ENCODE measurements at regions not wholly inside any gene's neighbourhood (a gene's known extent, or its start where the extent isn't known, plus 50 kb on each side); places are given as distances from the start of the nearest gene placed in this dataset.

DNA sequence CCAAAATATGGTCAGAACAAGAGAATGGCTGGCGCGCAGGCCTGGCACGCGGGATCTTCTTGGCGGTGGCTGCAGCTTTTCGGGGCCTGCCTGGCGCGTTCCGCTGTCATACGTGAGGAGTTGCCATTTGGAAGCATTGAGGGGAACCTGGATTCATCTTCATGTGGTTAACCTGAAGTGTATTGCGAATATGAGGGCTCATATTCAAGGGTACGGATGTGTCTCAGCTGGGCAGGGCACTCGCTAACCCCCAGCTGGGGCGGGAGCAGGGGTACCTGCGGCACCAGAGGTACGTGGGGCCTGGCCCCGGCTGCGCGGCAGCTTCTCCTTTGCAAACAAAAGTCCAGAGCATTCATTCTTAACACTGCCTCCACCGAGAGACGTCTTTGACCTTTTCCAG, 605.6 kb downstream of the QKI start:
- no peaks in the 10 kb centered on the region for H3K9me2 ChIP-seq (replicated peaks; ENCODE audit: insufficient read depth, low read length)
- H3F3A ChIP-seq (ENCODE audit: insufficient read depth) = no peaks in the 10 kb centered on the region
- no peaks in the 10 kb centered on the region for H3K27me3 ChIP-seq (ENCODE audit: low read length)
- H2AFZ ChIP-seq (ENCODE audit: low read depth, low read length, severe bottlenecking) = no peak overlapping the region
- H4K20me1 ChIP-seq (ENCODE audit: low read depth, low read length) = no peaks in the 10 kb centered on the region
- no peak overlapping the region for H3K27ac ChIP-seq (ENCODE audit: low read depth, low read length)
- no peak overlapping the region for H3K9ac ChIP-seq (ENCODE audit: low read length)
- H3K79me2 ChIP-seq (ENCODE audit: insufficient read depth, low read length) = no peaks in the 10 kb centered on the region
- H3K9me3 ChIP-seq (ENCODE audit: insufficient read depth, low read length) = no peaks in the 10 kb centered on the region
- TF ChIP-seq, protein P1, sequence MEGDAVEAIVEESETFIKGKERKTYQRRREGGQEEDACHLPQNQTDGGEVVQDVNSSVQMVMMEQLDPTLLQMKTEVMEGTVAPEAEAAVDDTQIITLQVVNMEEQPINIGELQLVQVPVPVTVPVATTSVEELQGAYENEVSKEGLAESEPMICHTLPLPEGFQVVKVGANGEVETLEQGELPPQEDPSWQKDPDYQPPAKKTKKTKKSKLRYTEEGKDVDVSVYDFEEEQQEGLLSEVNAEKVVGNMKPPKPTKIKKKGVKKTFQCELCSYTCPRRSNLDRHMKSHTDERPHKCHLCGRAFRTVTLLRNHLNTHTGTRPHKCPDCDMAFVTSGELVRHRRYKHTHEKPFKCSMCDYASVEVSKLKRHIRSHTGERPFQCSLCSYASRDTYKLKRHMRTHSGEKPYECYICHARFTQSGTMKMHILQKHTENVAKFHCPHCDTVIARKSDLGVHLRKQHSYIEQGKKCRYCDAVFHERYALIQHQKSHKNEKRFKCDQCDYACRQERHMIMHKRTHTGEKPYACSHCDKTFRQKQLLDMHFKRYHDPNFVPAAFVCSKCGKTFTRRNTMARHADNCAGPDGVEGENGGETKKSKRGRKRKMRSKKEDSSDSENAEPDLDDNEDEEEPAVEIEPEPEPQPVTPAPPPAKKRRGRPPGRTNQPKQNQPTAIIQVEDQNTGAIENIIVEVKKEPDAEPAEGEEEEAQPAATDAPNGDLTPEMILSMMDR (IDR thresholded peaks at IDR 0.05; ENCODE audit: insufficient read depth, low read length, poor library complexity, severe bottlenecking) = no peak
- no peak for TF ChIP-seq EZH2phosphoT487 (conservative IDR thresholded peaks at IDR 0.05; ENCODE audit: low read length)
- H3K4me2 ChIP-seq (ENCODE audit: low read depth, low read length, poor library complexity, severe bottlenecking) = no peak overlapping the region
- H3K36me3 ChIP-seq (ENCODE audit: low read length) = no peaks in the 10 kb centered on the region
- H3K4me3 ChIP-seq (ENCODE audit: insufficient read depth, low read length, poor library complexity, severe bottlenecking) = no peak overlapping the region

DNA sequence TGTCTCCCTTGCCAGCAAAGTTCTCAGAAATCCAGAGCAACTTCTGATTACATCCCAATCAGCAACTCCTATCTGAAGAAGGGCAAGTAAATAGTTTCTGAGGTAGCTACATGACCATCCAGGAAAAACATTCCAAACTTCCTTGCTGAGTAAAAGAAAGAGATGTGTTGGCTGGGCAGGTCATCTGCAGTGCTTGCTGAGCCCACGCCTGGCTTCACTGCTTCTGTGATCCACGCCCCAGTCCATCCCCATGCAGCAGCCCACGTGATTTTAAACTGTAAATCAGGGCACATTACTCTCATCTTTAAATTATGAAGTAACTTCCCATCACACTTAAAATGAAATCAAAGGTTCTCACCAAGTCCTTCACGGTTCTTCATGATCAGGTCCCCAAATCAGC, 603.6 kb downstream of the QKI start:
- no peaks in the 10 kb centered on the region for H3K27me3 ChIP-seq (ENCODE audit: low read length)
- no peak overlapping the region for H3K9ac ChIP-seq (ENCODE audit: low read length)
- H3F3A ChIP-seq (ENCODE audit: insufficient read depth) = no peaks in the 10 kb centered on the region
- H3K9me2 ChIP-seq (replicated peaks; ENCODE audit: insufficient read depth, low read length) = no peaks in the 10 kb centered on the region
- H2AFZ ChIP-seq (ENCODE audit: low read depth, low read length, severe bottlenecking) = no peak overlapping the region
- TF ChIP-seq, protein P1 (IDR thresholded peaks at IDR 0.05; ENCODE audit: insufficient read depth, low read length, poor library complexity, severe bottlenecking) = no peak
- TF ChIP-seq EZH2phosphoT487 (conservative IDR thresholded peaks at IDR 0.05; ENCODE audit: low read length) = no peak
- no peaks in the 10 kb centered on the region for H4K20me1 ChIP-seq (ENCODE audit: low read depth, low read length)
- H3K4me2 ChIP-seq (ENCODE audit: low read depth, low read length, poor library complexity, severe bottlenecking) = no peak overlapping the region
- H3K27ac ChIP-seq (ENCODE audit: low read depth, low read length) = no peak overlapping the region
- H3K36me3 ChIP-seq (ENCODE audit: low read length) = no peaks in the 10 kb centered on the region
- no peak overlapping the region for H3K4me3 ChIP-seq (ENCODE audit: insufficient read depth, low read length, poor library complexity, severe bottlenecking)
- no peaks in the 10 kb centered on the region for H3K79me2 ChIP-seq (ENCODE audit: insufficient read depth, low read length)
- no peaks in the 10 kb centered on the region for H3K9me3 ChIP-seq (ENCODE audit: insufficient read depth, low read length)

DNA sequence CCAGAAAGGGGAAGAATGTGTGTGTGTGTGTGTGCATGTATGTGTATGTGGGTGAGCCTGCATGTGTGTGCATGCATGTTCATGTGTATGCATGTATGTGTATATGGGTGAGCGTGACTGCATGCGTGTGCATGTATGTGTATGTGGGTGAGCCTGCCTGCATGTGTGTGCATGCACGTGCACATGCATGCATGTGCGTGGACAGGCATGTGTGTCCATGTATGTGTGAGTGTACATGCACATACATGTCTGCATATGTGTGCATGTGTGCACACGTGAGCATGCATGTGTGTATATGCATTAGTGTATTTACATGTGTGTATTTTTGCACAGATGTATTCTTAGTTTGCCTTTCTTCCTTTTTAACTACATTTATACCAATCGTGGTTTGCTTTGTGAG, 601.5 kb downstream of the QKI start:
- no peak overlapping the region for H3K9ac ChIP-seq (ENCODE audit: low read length)
- no peak overlapping the region for H3K4me3 ChIP-seq (ENCODE audit: insufficient read depth, low read length, poor library complexity, severe bottlenecking)
- H3K79me2 ChIP-seq (ENCODE audit: insufficient read depth, low read length) = no peaks in the 10 kb centered on the region
- H3F3A ChIP-seq (ENCODE audit: insufficient read depth) = no peaks in the 10 kb centered on the region
- H3K27me3 ChIP-seq (ENCODE audit: low read length) = no peaks in the 10 kb centered on the region
- H3K27ac ChIP-seq (ENCODE audit: low read depth, low read length) = no peak overlapping the region
- H3K36me3 ChIP-seq (ENCODE audit: low read length) = no peaks in the 10 kb centered on the region
- H3K9me3 ChIP-seq (ENCODE audit: insufficient read depth, low read length) = no peaks in the 10 kb centered on the region
- no peak overlapping the region for H3K4me2 ChIP-seq (ENCODE audit: low read depth, low read length, poor library complexity, severe bottlenecking)
- no peaks in the 10 kb centered on the region for H4K20me1 ChIP-seq (ENCODE audit: low read depth, low read length)
- TF ChIP-seq, protein P1 (IDR thresholded peaks at IDR 0.05; ENCODE audit: insufficient read depth, low read length, poor library complexity, severe bottlenecking) = no peak
- no peak for TF ChIP-seq EZH2phosphoT487 (conservative IDR thresholded peaks at IDR 0.05; ENCODE audit: low read length)
- no peaks in the 10 kb centered on the region for H3K9me2 ChIP-seq (replicated peaks; ENCODE audit: insufficient read depth, low read length)
- no peak overlapping the region for H2AFZ ChIP-seq (ENCODE audit: low read depth, low read length, severe bottlenecking)

DNA sequence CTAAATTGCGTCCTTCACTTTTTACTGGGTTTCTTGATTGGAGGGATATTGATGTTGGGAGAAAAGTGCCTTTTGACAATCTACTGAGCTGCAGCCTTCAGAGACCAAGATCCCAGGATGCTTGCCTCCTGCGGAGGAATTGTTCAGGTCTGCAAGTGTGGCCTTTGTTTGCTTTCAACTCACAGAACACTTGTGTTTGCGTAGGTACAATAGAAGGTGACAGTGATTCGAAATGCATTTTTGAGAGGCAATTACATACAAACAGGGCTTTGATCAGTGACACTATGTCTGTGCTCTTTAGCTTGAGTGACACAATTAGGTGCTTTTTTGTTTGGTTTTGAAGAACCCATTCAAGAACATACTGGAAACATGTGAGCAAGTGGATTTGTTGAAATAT, 600.6 kb downstream of the QKI start:
- Histone ChIP-seq H3K4me3 (ENCODE audit: insufficient read depth, low read length, poor library complexity, severe bottlenecking) (no peak overlapping the region), H3K9me3 (ENCODE audit: insufficient read depth, low read length) (no peaks in the 10 kb centered on the region), H3K27me3 (ENCODE audit: low read length) (no peaks in the 10 kb centered on the region), H3K9ac (ENCODE audit: low read length) (no peak overlapping the region), H3K36me3 (ENCODE audit: low read length) (no peaks in the 10 kb centered on the region), H3K79me2 (ENCODE audit: insufficient read depth, low read length) (no peaks in the 10 kb centered on the region), H2AFZ (ENCODE audit: low read depth, low read length, severe bottlenecking) (no peak overlapping the region), H3K9me2 (replicated peaks; ENCODE audit: insufficient read depth, low read length) (no peaks in the 10 kb centered on the region), H3F3A (ENCODE audit: insufficient read depth) (no peaks in the 10 kb centered on the region), H3K27ac (ENCODE audit: low read depth, low read length) (no peak overlapping the region), H4K20me1 (ENCODE audit: low read depth, low read length) (no peaks in the 10 kb centered on the region), H3K4me2 (ENCODE audit: low read depth, low read length, poor library complexity, severe bottlenecking) (no peak overlapping the region)
- TF ChIP-seq EZH2phosphoT487 (conservative IDR thresholded peaks at IDR 0.05; ENCODE audit: low read length) = no peak
- TF ChIP-seq, protein P1 (IDR thresholded peaks at IDR 0.05; ENCODE audit: insufficient read depth, low read length, poor library complexity, severe bottlenecking) = no peak
